ENCODE measurements at regions not wholly inside any gene's neighbourhood (a gene's known extent, or its start where the extent isn't known, plus 50 kb on each side); places are given as distances from the start of the nearest gene placed in this dataset.

GRCh38 chr2:120607506-120607905, 128.2 kb upstream of the GLI2 start:
- TF ChIP-seq EZH2 (IDR thresholded peaks at IDR 0.05; ENCODE audit: borderline replicate concordance, low read depth, low read length, poor library complexity, severe bottlenecking), result no peak
- no peak for TF ChIP-seq CTCF (conservative IDR thresholded peaks at IDR 0.05; ENCODE audit: low read depth, low read length)
